ENCODE measurements at regions not wholly inside any gene's neighbourhood (a gene's known extent, or its start where the extent isn't known, plus 50 kb on each side); places are given as distances from the start of the nearest gene placed in this dataset.

DNA sequence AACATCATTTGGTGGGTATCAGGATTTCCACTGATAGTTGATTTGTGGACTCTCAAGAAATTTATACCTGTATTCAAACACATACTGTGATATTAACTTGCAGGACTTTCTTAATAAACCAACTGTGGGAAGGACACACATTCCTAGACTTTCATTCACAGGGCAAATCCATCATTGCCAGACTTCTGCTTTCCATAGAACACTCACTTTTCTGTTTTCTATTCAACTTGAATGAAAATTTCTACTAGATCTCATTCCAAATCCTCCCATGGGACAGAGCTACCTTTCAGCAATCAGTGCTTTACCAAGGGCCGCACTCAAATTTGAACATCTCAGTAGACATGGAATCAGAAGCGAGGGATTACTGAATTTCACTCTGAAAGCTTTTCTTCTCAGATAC is 612.5 kb downstream of the IRS1 start:
- TF ChIP-seq POLR2A (IDR thresholded peaks at IDR 0.05): no peak
- TF ChIP-seq, protein P1, sequence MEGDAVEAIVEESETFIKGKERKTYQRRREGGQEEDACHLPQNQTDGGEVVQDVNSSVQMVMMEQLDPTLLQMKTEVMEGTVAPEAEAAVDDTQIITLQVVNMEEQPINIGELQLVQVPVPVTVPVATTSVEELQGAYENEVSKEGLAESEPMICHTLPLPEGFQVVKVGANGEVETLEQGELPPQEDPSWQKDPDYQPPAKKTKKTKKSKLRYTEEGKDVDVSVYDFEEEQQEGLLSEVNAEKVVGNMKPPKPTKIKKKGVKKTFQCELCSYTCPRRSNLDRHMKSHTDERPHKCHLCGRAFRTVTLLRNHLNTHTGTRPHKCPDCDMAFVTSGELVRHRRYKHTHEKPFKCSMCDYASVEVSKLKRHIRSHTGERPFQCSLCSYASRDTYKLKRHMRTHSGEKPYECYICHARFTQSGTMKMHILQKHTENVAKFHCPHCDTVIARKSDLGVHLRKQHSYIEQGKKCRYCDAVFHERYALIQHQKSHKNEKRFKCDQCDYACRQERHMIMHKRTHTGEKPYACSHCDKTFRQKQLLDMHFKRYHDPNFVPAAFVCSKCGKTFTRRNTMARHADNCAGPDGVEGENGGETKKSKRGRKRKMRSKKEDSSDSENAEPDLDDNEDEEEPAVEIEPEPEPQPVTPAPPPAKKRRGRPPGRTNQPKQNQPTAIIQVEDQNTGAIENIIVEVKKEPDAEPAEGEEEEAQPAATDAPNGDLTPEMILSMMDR (IDR thresholded peaks at IDR 0.05): no peak

Data from heart left ventricle (tissue), 13 donors.